ENCODE measurements at regions not wholly inside any gene's neighbourhood (a gene's known extent, or its start where the extent isn't known, plus 50 kb on each side); places are given as distances from the start of the nearest gene placed in this dataset.

DNA sequence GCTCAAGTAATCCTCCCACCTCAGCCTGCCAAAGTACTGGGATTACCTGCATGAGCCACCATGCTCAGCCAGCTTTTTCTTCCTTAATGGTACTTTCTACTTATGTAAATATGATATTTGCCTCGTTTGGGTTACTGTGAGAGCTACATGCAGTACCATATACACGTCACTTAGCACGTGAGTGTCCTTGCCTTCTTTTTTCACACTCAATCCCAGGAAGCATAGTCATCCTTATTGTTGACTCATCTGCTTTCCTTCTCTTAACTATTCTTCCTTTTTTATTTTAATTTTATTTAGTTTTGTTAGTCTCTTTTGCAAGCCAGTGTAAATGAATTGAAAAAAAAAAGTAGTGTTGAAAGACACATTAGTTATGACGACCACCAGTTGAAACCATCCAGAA lies 205.9 kb downstream of the HIPK3 start:
- no peak overlapping the region for H3K9ac ChIP-seq (ENCODE audit: low read length)
- no peaks in the 10 kb centered on the region for H4K20me1 ChIP-seq (ENCODE audit: low read length)
- H3K4me2 ChIP-seq (ENCODE audit: low read length), result no peak overlapping the region
- no TSS peak for BruUV-seq (replicated peaks)
- H3K27me3 ChIP-seq (ENCODE audit: low read length), result no peaks in the 10 kb centered on the region
- no peaks in the 10 kb centered on the region for H3K79me2 ChIP-seq (ENCODE audit: low read length)
- no peaks in the 10 kb centered on the region for H3K4me1 ChIP-seq (ENCODE audit: insufficient read depth, low read length)
- no peak for DNase-seq
- no peak overlapping the region for H3K27ac ChIP-seq (ENCODE audit: low read length)
- ChIA-PET CTCF (no interaction called here), POLR2A (ENCODE audit: unreplicated experiment) (no interaction called here)
- H2AFZ ChIP-seq (ENCODE audit: low read length), result no peak overlapping the region
- intact Hi-C loops (cut with micrococcal nuclease), result no loop called here
- TF ChIP-seq EZH2 (IDR thresholded peaks at IDR 0.05; ENCODE audit: low read length, unreplicated experiment) (no peak), CTCF (conservative IDR thresholded peaks at IDR 0.05; ENCODE audit: low read depth, low read length) (no peak), EZH2phosphoT487 (IDR thresholded peaks at IDR 0.05; ENCODE audit: borderline replicate concordance, low read length) (no peak)
- no peaks in the 10 kb centered on the region for H3F3A ChIP-seq (ENCODE audit: low read length, unreplicated experiment)
- no peak for ATAC-seq
- H3K9me2 ChIP-seq (replicated peaks; ENCODE audit: low read length), result no peaks in the 10 kb centered on the region
- no peaks in the 10 kb centered on the region for H3K36me3 ChIP-seq (ENCODE audit: low read depth, low read length)
- no peaks in the 10 kb centered on the region for H3K9me3 ChIP-seq (ENCODE audit: low read length)
- no peak overlapping the region for H3K4me3 ChIP-seq (ENCODE audit: low read length)

DNA sequence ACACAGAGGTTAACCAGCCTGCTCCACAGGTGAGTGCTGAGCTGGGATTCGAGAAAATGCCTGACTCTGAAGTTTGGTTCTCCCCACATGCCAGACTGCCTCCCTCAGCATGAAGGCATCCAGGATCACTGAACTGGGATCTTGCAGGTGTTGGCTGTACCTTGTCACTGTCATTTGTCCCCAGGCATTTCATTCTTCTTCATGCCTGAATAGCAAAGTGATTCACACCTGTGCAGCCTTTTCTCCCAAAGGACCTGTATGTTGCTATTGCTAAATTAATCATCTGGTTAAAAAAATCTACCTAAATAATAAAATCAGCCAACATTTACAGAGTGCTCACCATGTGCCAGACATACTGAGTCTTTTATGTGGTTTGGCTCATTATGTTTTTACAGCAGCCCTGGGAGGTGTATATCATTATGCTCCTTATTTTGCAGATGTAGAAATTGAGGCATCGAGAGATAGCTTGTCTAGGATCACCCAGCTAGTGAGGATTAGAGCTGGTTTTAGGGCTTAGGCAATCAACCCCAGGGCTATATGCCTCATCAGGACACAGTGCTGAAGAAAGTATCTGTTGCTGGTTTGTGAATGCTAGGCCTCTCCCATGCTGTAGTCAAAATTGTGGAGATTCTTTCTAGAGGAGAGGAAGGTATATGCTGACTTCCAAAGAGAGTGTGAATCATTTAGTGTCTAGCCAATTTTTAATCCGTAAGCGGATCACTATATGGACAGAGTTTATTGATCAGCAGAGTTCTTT lies 204.4 kb downstream of the HIPK3 start:
- Histone ChIP-seq H3K9ac (ENCODE audit: low read length) (no peak overlapping the region), H3K9me3 (ENCODE audit: low read length) (no peaks in the 10 kb centered on the region), H3K4me2 (ENCODE audit: low read length) (no peak overlapping the region), H3K4me3 (ENCODE audit: low read length) (no peak overlapping the region), H3K9me2 (replicated peaks; ENCODE audit: low read length) (no peaks in the 10 kb centered on the region), H4K20me1 (ENCODE audit: low read length) (no peaks in the 10 kb centered on the region), H3K79me2 (ENCODE audit: low read length) (no peaks in the 10 kb centered on the region), H3K27me3 (ENCODE audit: low read length) (no peaks in the 10 kb centered on the region), H2AFZ (ENCODE audit: low read length) (no peak overlapping the region), H3K4me1 (ENCODE audit: insufficient read depth, low read length) (no peaks in the 10 kb centered on the region), H3F3A (ENCODE audit: low read length, unreplicated experiment) (no peaks in the 10 kb centered on the region), H3K27ac (ENCODE audit: low read length) (no peak overlapping the region), H3K36me3 (ENCODE audit: low read depth, low read length) (no peaks in the 10 kb centered on the region)
- intact Hi-C loops (cut with micrococcal nuclease), result no loop called here
- TF ChIP-seq EZH2 (IDR thresholded peaks at IDR 0.05; ENCODE audit: low read length, unreplicated experiment) (no peak), EZH2phosphoT487 (IDR thresholded peaks at IDR 0.05; ENCODE audit: borderline replicate concordance, low read length) (no peak), CTCF (conservative IDR thresholded peaks at IDR 0.05; ENCODE audit: low read depth, low read length) (no peak)
- CTCF ChIA-PET, result no interaction called here
- no peak for DNase-seq
- POLR2A ChIA-PET (ENCODE audit: unreplicated experiment), result no interaction called here
- ATAC-seq, result no peak
- BruUV-seq (replicated peaks), result no TSS peak

DNA sequence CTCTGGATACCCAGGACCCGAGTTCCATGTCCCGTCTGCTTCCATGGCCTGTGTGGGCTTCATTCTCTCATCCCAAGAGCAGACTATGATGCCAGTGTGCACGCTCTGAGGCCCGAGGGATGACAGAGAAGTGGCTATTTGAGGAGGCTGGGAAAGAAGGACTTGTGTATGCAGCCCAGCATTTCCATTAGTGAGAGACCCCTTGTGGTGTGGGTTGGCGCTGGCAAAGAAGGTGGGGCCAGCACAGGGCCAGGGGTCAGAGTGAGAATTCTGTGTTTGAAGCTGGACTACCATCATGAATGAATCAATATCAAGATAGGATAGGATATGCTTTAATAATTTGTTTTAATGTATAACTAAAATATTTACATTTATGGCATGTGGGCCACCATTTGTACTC lies 200.8 kb downstream of the HIPK3 start:
- no TSS peak for BruUV-seq (replicated peaks)
- H3K79me2 ChIP-seq (ENCODE audit: low read length), result no peaks in the 10 kb centered on the region
- CTCF ChIA-PET, result no interaction called here
- no peaks in the 10 kb centered on the region for H3K27me3 ChIP-seq (ENCODE audit: low read length)
- ATAC-seq (no peak), DNase-seq (no peak)
- no peak overlapping the region for H3K27ac ChIP-seq (ENCODE audit: low read length)
- intact Hi-C loops (cut with micrococcal nuclease), result no loop called here
- no peak overlapping the region for H3K4me2 ChIP-seq (ENCODE audit: low read length)
- H3K4me3 ChIP-seq (ENCODE audit: low read length), result no peak overlapping the region
- H3K9ac ChIP-seq (ENCODE audit: low read length), result no peak overlapping the region
- no peak overlapping the region for H2AFZ ChIP-seq (ENCODE audit: low read length)
- TF ChIP-seq EZH2 (IDR thresholded peaks at IDR 0.05; ENCODE audit: low read length, unreplicated experiment) (no peak), CTCF (conservative IDR thresholded peaks at IDR 0.05; ENCODE audit: low read depth, low read length) (no peak), EZH2phosphoT487 (IDR thresholded peaks at IDR 0.05; ENCODE audit: borderline replicate concordance, low read length) (no peak)
- H3F3A ChIP-seq (ENCODE audit: low read length, unreplicated experiment), result no peaks in the 10 kb centered on the region
- no peaks in the 10 kb centered on the region for H3K36me3 ChIP-seq (ENCODE audit: low read depth, low read length)
- H4K20me1 ChIP-seq (ENCODE audit: low read length), result no peaks in the 10 kb centered on the region
- POLR2A ChIA-PET (ENCODE audit: unreplicated experiment), result no interaction called here
- H3K9me2 ChIP-seq (replicated peaks; ENCODE audit: low read length), result no peaks in the 10 kb centered on the region
- H3K9me3 ChIP-seq (ENCODE audit: low read length), result no peaks in the 10 kb centered on the region
- H3K4me1 ChIP-seq (ENCODE audit: insufficient read depth, low read length), result peaks cover 8% of the 10 kb centered on the region

Measured in PC-3 (cell line).